ENCODE measurements at regions not wholly inside any gene's neighbourhood (a gene's known extent, or its start where the extent isn't known, plus 50 kb on each side); places are given as distances from the start of the nearest gene placed in this dataset.
A peak's percentile ranks its signal among the peaks of the same experiment; 100 is the strongest.

DNA sequence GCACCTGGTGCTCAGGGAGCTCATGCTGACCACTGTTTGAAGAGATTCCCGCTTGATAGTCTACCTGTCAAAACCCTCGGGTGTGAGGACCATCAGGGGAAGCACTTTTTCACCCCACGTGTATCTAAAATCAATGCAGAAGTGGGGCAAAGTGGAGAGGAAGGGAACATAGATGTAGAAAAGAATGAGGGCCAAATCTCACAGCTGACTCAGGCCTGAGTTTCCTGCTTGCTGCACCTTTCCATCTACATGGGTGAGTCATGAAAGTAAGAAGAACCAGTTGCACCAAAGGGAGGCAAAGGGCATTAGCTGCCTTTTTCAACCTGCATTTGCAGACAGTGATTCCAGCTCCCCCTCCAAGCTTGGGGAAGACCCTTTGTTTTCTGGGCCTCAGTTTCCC is 100.2 kb upstream of the MYCN start:
- no peak for TF ChIP-seq CTCF (conservative IDR thresholded peaks at IDR 0.05)
- DNase-seq (ENCODE audit: extremely low spot score, unreplicated experiment): peak; percentile 40
- H3K4me3 Mint-ChIP-seq: no peak overlapping the region
- H3K36me3 Mint-ChIP-seq: no peaks in the 10 kb centered on the region
- peaks cover 27% of the 10 kb centered on the region for H3K4me1 Mint-ChIP-seq (ENCODE audit: unreplicated experiment)
- H3K9me3 Mint-ChIP-seq: peaks cover 4% of the 10 kb centered on the region
- no peak overlapping the region for H3K27ac Mint-ChIP-seq
- no peaks in the 10 kb centered on the region for H3K27me3 Mint-ChIP-seq

- Mint-ChIP-seq H3K4me3 (no peak overlapping the region), H3K27ac (no peak overlapping the region), H3K27me3 (no peaks in the 10 kb centered on the region), H3K36me3 (no peaks in the 10 kb centered on the region), H3K4me1 (ENCODE audit: unreplicated experiment) (peaks cover 27% of the 10 kb centered on the region), H3K9me3 (peaks cover 4% of the 10 kb centered on the region)
- no peak for TF ChIP-seq CTCF (conservative IDR thresholded peaks at IDR 0.05)
- peak; percentile 62 for DNase-seq (ENCODE audit: extremely low spot score, unreplicated experiment)
Measured at GRCh38 chr2:15840969-15841368, 99.4 kb upstream of the MYCN start.

DNA sequence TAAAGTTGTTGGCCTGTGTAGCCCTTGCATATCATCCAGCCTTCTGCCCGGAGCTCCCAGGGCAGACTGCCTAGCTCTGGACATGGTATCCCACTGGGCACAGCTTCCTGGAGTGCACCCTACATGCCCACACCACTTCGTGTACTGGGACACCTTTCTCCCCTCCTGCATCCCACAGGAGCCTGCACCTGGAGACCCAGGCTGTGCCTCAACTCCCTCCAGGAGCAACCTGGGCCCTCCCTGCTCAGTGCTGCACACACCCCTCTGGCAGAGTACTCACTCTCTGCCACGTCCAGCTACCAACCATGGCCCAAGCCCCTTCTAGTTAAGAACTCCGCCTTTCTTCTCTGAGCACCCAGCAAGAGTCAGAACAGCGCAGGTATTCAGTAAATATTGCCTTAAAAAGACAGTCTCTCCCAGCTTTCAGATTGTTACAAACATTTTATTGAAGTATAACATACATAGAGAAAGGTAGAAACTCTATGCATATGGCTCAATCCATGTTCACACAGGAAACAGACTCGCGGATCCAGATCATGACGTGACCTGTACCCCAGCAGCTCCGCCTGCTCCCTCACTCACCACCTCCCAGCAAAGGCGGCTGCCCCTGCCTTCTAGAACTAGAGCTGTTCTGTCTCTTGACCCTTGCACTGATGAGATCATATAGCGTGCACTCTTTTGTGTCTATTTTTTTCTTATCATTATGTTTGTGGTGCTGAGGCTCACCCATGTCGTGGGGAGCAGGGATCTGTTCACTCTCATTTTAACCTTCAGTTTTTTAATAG is 98.4 kb upstream of the MYCN start:
- Mint-ChIP-seq H3K36me3 (no peaks in the 10 kb centered on the region), H3K27ac (peak overlapping the region; percentile 1), H3K4me3 (no peak overlapping the region), H3K9me3 (peaks cover 4% of the 10 kb centered on the region), H3K27me3 (no peaks in the 10 kb centered on the region), H3K4me1 (ENCODE audit: unreplicated experiment) (peaks cover 27% of the 10 kb centered on the region)
- no peak for TF ChIP-seq CTCF (conservative IDR thresholded peaks at IDR 0.05)
- no peak for DNase-seq (ENCODE audit: extremely low spot score, unreplicated experiment)

GRCh38 chr2:15842758-15843666 is 97.3 kb upstream of the MYCN start:
- Mint-ChIP-seq H3K36me3 (no peaks in the 10 kb centered on the region), H3K9me3 (peaks cover 4% of the 10 kb centered on the region), H3K27ac (peak overlapping the region; percentile 24), H3K27me3 (no peaks in the 10 kb centered on the region), H3K4me1 (ENCODE audit: unreplicated experiment) (peaks cover 27% of the 10 kb centered on the region), H3K4me3 (no peak overlapping the region)
- TF ChIP-seq CTCF (conservative IDR thresholded peaks at IDR 0.05): no peak
- DNase-seq (ENCODE audit: extremely low spot score, unreplicated experiment): no peak

- no peaks in the 10 kb centered on the region for H3K36me3 Mint-ChIP-seq
- no peaks in the 10 kb centered on the region for H3K27me3 Mint-ChIP-seq
- H3K9me3 Mint-ChIP-seq: peaks cover 4% of the 10 kb centered on the region
- no peak for TF ChIP-seq CTCF (conservative IDR thresholded peaks at IDR 0.05)
- H3K4me3 Mint-ChIP-seq: no peak overlapping the region
- H3K4me1 Mint-ChIP-seq (ENCODE audit: unreplicated experiment): peaks cover 27% of the 10 kb centered on the region
- DNase-seq (ENCODE audit: extremely low spot score, unreplicated experiment): no peak
- no peak overlapping the region for H3K27ac Mint-ChIP-seq
Measured at GRCh38 chr2:15844211-15844801, 96.0 kb upstream of the MYCN start.

Measured in type B pancreatic cell (in vitro differentiated cells).